ENCODE measurements at regions not wholly inside any gene's neighbourhood (a gene's known extent, or its start where the extent isn't known, plus 50 kb on each side); places are given as distances from the start of the nearest gene placed in this dataset.
"Not testable (repeated sequence)": the region's sequence is repeated elsewhere in the genome, so short reads cannot be mapped to it uniquely, and the experiment has no call there.

GRCh38 chr5:119299242-119299614 lies 56.6 kb upstream of the TNFAIP8 start:
- not testable (repeated sequence) for DNase-seq (ENCODE audit: low read depth)

- DNase-seq (ENCODE audit: low read depth), result peak; percentile 84
These were observed 56.1 kb upstream of the TNFAIP8 start for GRCh38 chr5:119299615-119300310.

GRCh38 chr5:119300311-119300670 lies 55.5 kb upstream of the TNFAIP8 start:
- no peak for DNase-seq (ENCODE audit: low read depth)

- DNase-seq (ENCODE audit: low read depth), result no peak
These were observed 54.6 kb upstream of the TNFAIP8 start for GRCh38 chr5:119301210-119301609.

- DNase-seq (ENCODE audit: low read depth), result no peak
These were observed 53.9 kb upstream of the TNFAIP8 start for GRCh38 chr5:119301906-119302305.

- DNase-seq (ENCODE audit: low read depth), result no peak
These were observed 53.4 kb upstream of the TNFAIP8 start for GRCh38 chr5:119302449-119302848.

GRCh38 chr5:119302916-119303897 lies 52.6 kb upstream of the TNFAIP8 start:
- DNase-seq (ENCODE audit: low read depth), result no peak

GRCh38 chr5:119304439-119305211 lies 51.2 kb upstream of the TNFAIP8 start:
- no peak for DNase-seq (ENCODE audit: low read depth)

All from activated T-cell treated with anti-CD3 and anti-CD28 coated beads for 48 hours (primary cell).